ENCODE measurements at regions not wholly inside any gene's neighbourhood (a gene's known extent, or its start where the extent isn't known, plus 50 kb on each side); places are given as distances from the start of the nearest gene placed in this dataset.

DNA sequence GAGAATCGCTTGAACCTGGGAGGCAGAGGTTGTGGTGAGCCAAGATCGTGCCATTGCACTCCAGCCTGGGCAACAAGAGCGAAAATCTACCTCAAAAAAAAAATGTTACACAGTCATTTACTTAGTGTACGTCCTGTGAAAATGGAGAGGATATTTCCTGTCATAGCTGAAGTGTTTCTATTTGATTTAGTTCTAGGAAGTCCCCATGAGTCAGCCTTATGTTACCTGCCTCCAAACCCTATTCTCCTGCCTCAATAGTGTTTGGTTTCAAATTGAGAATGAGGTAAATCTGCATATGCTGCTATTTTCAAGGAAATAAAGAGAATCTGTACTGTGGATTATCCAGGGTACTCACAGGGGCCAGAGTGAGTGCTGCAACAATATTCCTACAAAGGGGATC lies 1284.5 kb upstream of the AUTS2 start:
- no peak for DNase-seq
- no peak overlapping the region for H2BK15ac ChIP-seq (ENCODE audit: low read depth, poor library complexity, severe bottlenecking)
- no peak overlapping the region for H2BK120ac ChIP-seq (ENCODE audit: low read depth, low read length)
- no peaks in the 10 kb centered on the region for H3K36me3 ChIP-seq (ENCODE audit: control insufficient read depth in 1 of 2, insufficient read depth in 2 of 2, low read depth in 1 of 2, low read length in 2 of 2)
- no peak overlapping the region for H2AK5ac ChIP-seq (ENCODE audit: low read length, severe bottlenecking)
- no peak overlapping the region for H2BK12ac ChIP-seq (ENCODE audit: low read length in 2 of 2)
- H3K4me2 ChIP-seq (ENCODE audit: low read length, poor library complexity, severe bottlenecking) = no peak overlapping the region
- no peaks in the 10 kb centered on the region for H3K27me3 ChIP-seq (ENCODE audit: control insufficient read depth in 1 of 2, insufficient read depth in 1 of 2, low read length in 2 of 2)
- no peak overlapping the region for H3K14ac ChIP-seq (ENCODE audit: low read length in 2 of 2)
- H3K9ac ChIP-seq (ENCODE audit: low read length) = no peak overlapping the region
- no peak overlapping the region for H3K18ac ChIP-seq (ENCODE audit: low read depth in 1 of 2, low read length in 2 of 2)
- no peak overlapping the region for H3K23ac ChIP-seq (ENCODE audit: low read length in 2 of 2)
- H2AFZ ChIP-seq (ENCODE audit: low read depth, low read length) = no peak overlapping the region
- peaks cover 5% of the 10 kb centered on the region for H3K9me3 ChIP-seq (ENCODE audit: control insufficient read depth, low read length)
- no peaks in the 10 kb centered on the region for H3K4me1 ChIP-seq (ENCODE audit: control insufficient read depth, insufficient read depth, low read depth, low read length)
- no peak overlapping the region for H3K4me3 ChIP-seq (ENCODE audit: insufficient read depth in 1 of 2, low read depth in 1 of 2, low read length in 2 of 2)
- no peak overlapping the region for H2BK5ac ChIP-seq (ENCODE audit: low read depth, low read length, poor library complexity, severe bottlenecking)
- no peak overlapping the region for H4K91ac ChIP-seq (ENCODE audit: low read length)
- WGBS = 66% methylated on average over 3 of the region's 4 CpGs
- no peak overlapping the region for H4K8ac ChIP-seq (ENCODE audit: low read length)
- no peaks in the 10 kb centered on the region for H3K79me1 ChIP-seq (replicated peaks; ENCODE audit: low read length, poor library complexity, severe bottlenecking)
- H3K4ac ChIP-seq (ENCODE audit: low read depth in 1 of 2, low read length in 2 of 2) = no peak overlapping the region
- H3K27ac ChIP-seq (ENCODE audit: low read length, poor library complexity, severe bottlenecking) = no peak overlapping the region

DNA sequence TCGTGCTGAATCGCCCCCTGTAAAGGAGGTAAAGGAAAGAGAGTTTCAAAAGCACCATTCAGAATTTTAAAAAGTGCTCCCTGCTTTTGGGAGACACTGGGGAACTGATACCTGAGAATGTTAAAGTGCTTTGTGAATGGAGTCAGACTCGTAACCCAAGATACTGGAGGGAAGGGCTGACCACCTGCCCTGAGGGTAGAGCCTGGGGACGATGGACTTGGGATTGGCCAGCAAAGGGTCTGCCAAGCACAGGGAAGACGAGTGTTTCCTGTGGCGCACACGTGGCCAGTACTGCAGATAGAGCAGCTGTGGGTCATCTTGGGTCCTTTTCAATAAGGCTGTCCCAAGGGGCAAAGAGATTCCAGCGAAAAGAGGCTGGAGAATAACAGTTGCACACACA lies 1284.1 kb upstream of the AUTS2 start:
- H3K23ac ChIP-seq (ENCODE audit: low read length in 2 of 2) = no peak overlapping the region
- no peak overlapping the region for H3K9ac ChIP-seq (ENCODE audit: low read length)
- no peak overlapping the region for H3K4me3 ChIP-seq (ENCODE audit: insufficient read depth in 1 of 2, low read depth in 1 of 2, low read length in 2 of 2)
- no peak overlapping the region for H2AK5ac ChIP-seq (ENCODE audit: low read length, severe bottlenecking)
- H3K4me2 ChIP-seq (ENCODE audit: low read length, poor library complexity, severe bottlenecking) = no peak overlapping the region
- no peak overlapping the region for H3K18ac ChIP-seq (ENCODE audit: low read depth in 1 of 2, low read length in 2 of 2)
- H2BK5ac ChIP-seq (ENCODE audit: low read depth, low read length, poor library complexity, severe bottlenecking) = no peak overlapping the region
- no peak overlapping the region for H2AFZ ChIP-seq (ENCODE audit: low read depth, low read length)
- WGBS = 59% methylated on average over 8 of the region's 8 CpGs
- H3K4me1 ChIP-seq (ENCODE audit: control insufficient read depth, insufficient read depth, low read depth, low read length) = no peaks in the 10 kb centered on the region
- no peak overlapping the region for H2BK15ac ChIP-seq (ENCODE audit: low read depth, poor library complexity, severe bottlenecking)
- H3K27me3 ChIP-seq (ENCODE audit: control insufficient read depth in 1 of 2, insufficient read depth in 1 of 2, low read length in 2 of 2) = no peaks in the 10 kb centered on the region
- H2BK120ac ChIP-seq (ENCODE audit: low read depth, low read length) = no peak overlapping the region
- H4K8ac ChIP-seq (ENCODE audit: low read length) = no peak overlapping the region
- no peak overlapping the region for H4K91ac ChIP-seq (ENCODE audit: low read length)
- H2BK12ac ChIP-seq (ENCODE audit: low read length in 2 of 2) = no peak overlapping the region
- no peak overlapping the region for H3K14ac ChIP-seq (ENCODE audit: low read length in 2 of 2)
- no peaks in the 10 kb centered on the region for H3K36me3 ChIP-seq (ENCODE audit: control insufficient read depth in 1 of 2, insufficient read depth in 2 of 2, low read depth in 1 of 2, low read length in 2 of 2)
- no peak for DNase-seq
- peaks cover 3% of the 10 kb centered on the region for H3K9me3 ChIP-seq (ENCODE audit: control insufficient read depth, low read length)
- H3K79me1 ChIP-seq (replicated peaks; ENCODE audit: low read length, poor library complexity, severe bottlenecking) = no peaks in the 10 kb centered on the region
- no peak overlapping the region for H3K27ac ChIP-seq (ENCODE audit: low read length, poor library complexity, severe bottlenecking)
- H3K4ac ChIP-seq (ENCODE audit: low read depth in 1 of 2, low read length in 2 of 2) = no peak overlapping the region

DNA sequence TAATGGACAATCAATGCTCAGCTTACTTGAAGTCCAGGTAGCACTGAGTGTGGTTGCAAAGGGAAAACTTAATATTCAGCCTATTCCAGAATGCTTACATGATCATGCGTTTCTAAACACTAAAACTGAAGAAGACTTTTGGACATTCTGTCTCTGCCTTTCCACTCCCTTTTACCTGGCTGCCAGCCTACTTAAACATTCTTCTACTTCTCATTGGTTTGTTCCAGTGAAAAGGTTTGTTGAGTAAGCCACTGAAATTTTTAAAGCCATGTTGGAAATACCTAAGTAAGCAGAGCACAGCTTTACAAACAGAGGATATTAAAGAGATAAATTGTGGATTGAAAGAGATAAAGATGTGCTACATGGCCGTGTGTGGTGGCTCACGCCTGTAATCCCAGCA lies 1280.8 kb upstream of the AUTS2 start:
- H3K36me3 ChIP-seq (ENCODE audit: control insufficient read depth in 1 of 2, insufficient read depth in 2 of 2, low read depth in 1 of 2, low read length in 2 of 2) = no peaks in the 10 kb centered on the region
- WGBS = 87% methylated on average over 3 of the region's 3 CpGs
- no peak overlapping the region for H3K18ac ChIP-seq (ENCODE audit: low read depth in 1 of 2, low read length in 2 of 2)
- H2AK5ac ChIP-seq (ENCODE audit: low read length, severe bottlenecking) = no peak overlapping the region
- H2BK5ac ChIP-seq (ENCODE audit: low read depth, low read length, poor library complexity, severe bottlenecking) = no peak overlapping the region
- no peaks in the 10 kb centered on the region for H3K4me1 ChIP-seq (ENCODE audit: control insufficient read depth, insufficient read depth, low read depth, low read length)
- no peak overlapping the region for H3K27ac ChIP-seq (ENCODE audit: low read length, poor library complexity, severe bottlenecking)
- H3K9ac ChIP-seq (ENCODE audit: low read length) = no peak overlapping the region
- no peak overlapping the region for H4K8ac ChIP-seq (ENCODE audit: low read length)
- no peak overlapping the region for H2BK12ac ChIP-seq (ENCODE audit: low read length in 2 of 2)
- no peak overlapping the region for H3K4ac ChIP-seq (ENCODE audit: low read depth in 1 of 2, low read length in 2 of 2)
- no peak overlapping the region for H2BK15ac ChIP-seq (ENCODE audit: low read depth, poor library complexity, severe bottlenecking)
- no peaks in the 10 kb centered on the region for H3K79me1 ChIP-seq (replicated peaks; ENCODE audit: low read length, poor library complexity, severe bottlenecking)
- H2AFZ ChIP-seq (ENCODE audit: low read depth, low read length) = no peak overlapping the region
- no peak overlapping the region for H3K14ac ChIP-seq (ENCODE audit: low read length in 2 of 2)
- H3K4me2 ChIP-seq (ENCODE audit: low read length, poor library complexity, severe bottlenecking) = no peak overlapping the region
- no peak overlapping the region for H3K4me3 ChIP-seq (ENCODE audit: insufficient read depth in 1 of 2, low read depth in 1 of 2, low read length in 2 of 2)
- no peak overlapping the region for H3K23ac ChIP-seq (ENCODE audit: low read length in 2 of 2)
- H2BK120ac ChIP-seq (ENCODE audit: low read depth, low read length) = no peak overlapping the region
- no peak for DNase-seq
- H4K91ac ChIP-seq (ENCODE audit: low read length) = no peak overlapping the region
- no peaks in the 10 kb centered on the region for H3K9me3 ChIP-seq (ENCODE audit: control insufficient read depth, low read length)
- no peaks in the 10 kb centered on the region for H3K27me3 ChIP-seq (ENCODE audit: control insufficient read depth in 1 of 2, insufficient read depth in 1 of 2, low read length in 2 of 2)

DNA sequence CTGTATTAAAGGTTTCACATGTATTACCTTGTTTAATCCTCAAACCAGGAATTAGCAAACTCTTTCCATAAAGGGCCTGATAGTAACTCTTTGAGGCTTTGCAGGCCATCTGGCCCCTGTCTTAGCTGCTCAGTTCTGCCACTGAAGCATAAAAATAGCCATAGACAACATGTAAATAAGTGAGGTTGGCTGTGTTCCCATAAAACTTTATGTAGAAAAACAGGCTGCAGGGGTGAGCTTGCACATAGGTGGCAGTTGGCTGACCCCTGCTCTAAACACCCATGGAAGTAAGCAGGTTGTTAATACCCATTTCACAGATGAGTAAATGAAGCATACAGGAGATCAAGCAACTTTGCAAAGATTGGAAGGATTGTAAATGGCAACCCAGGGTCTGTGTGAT lies 1279.2 kb upstream of the AUTS2 start:
- Histone ChIP-seq H3K18ac (ENCODE audit: low read depth in 1 of 2, low read length in 2 of 2) (no peak overlapping the region), H3K9ac (ENCODE audit: low read length) (no peak overlapping the region), H2AK5ac (ENCODE audit: low read length, severe bottlenecking) (no peak overlapping the region), H4K91ac (ENCODE audit: low read length) (no peak overlapping the region), H2BK5ac (ENCODE audit: low read depth, low read length, poor library complexity, severe bottlenecking) (no peak overlapping the region), H4K8ac (ENCODE audit: low read length) (no peak overlapping the region), H2BK15ac (ENCODE audit: low read depth, poor library complexity, severe bottlenecking) (no peak overlapping the region), H3K27ac (ENCODE audit: low read length, poor library complexity, severe bottlenecking) (no peak overlapping the region), H2BK12ac (ENCODE audit: low read length in 2 of 2) (no peak overlapping the region), H3K23ac (ENCODE audit: low read length in 2 of 2) (no peak overlapping the region), H3K79me1 (replicated peaks; ENCODE audit: low read length, poor library complexity, severe bottlenecking) (no peaks in the 10 kb centered on the region), H3K36me3 (ENCODE audit: control insufficient read depth in 1 of 2, insufficient read depth in 2 of 2, low read depth in 1 of 2, low read length in 2 of 2) (no peaks in the 10 kb centered on the region), H2AFZ (ENCODE audit: low read depth, low read length) (no peak overlapping the region), H3K4me1 (ENCODE audit: control insufficient read depth, insufficient read depth, low read depth, low read length) (no peaks in the 10 kb centered on the region), H3K27me3 (ENCODE audit: control insufficient read depth in 1 of 2, insufficient read depth in 1 of 2, low read length in 2 of 2) (peaks cover 0 to 4% of the 10 kb centered on the region in 2 experiments), H3K14ac (ENCODE audit: low read length in 2 of 2) (no peak overlapping the region), H2BK120ac (ENCODE audit: low read depth, low read length) (no peak overlapping the region), H3K9me3 (ENCODE audit: control insufficient read depth, low read length) (no peaks in the 10 kb centered on the region), H3K4ac (ENCODE audit: low read depth in 1 of 2, low read length in 2 of 2) (no peak overlapping the region), H3K4me3 (ENCODE audit: insufficient read depth in 1 of 2, low read depth in 1 of 2, low read length in 2 of 2) (no peak overlapping the region), H3K4me2 (ENCODE audit: low read length, poor library complexity, severe bottlenecking) (no peak overlapping the region)
- no peak for DNase-seq
